ENCODE measurements at regions not wholly inside any gene's neighbourhood (a gene's known extent, or its start where the extent isn't known, plus 50 kb on each side); places are given as distances from the start of the nearest gene placed in this dataset.
A peak's percentile ranks its signal among the peaks of the same experiment; 100 is the strongest.

GRCh38 chr2:176392249-176392648 lies 123.0 kb downstream of the MTX2 start:
- Histone ChIP-seq H3K4me3 (ENCODE audit: low read depth, low read length) (no peak overlapping the region), H3K9me3 (ENCODE audit: control insufficient read depth, insufficient read depth, low read depth, low read length) (no peaks in the 10 kb centered on the region), H3K27ac (ENCODE audit: extremely low read depth, low read depth, low read length) (no peak overlapping the region), H3K36me3 (ENCODE audit: control insufficient read depth in 2 of 2, insufficient read depth in 1 of 2, low read length in 2 of 2) (no peaks in the 10 kb centered on the region), H3K4me1 (ENCODE audit: control insufficient read depth, insufficient read depth, low read length) (peaks cover 3% of the 10 kb centered on the region; the same call in 1 of the 2 replicates)
- POLR2A ChIA-PET: no interaction called here
- CTCF ChIA-PET: no interaction called here
- TF ChIP-seq ZBTB6 (tag by site-specific recombination; IDR thresholded peaks at IDR 0.05) (no peak), WT1 (tag by site-specific recombination; IDR thresholded peaks at IDR 0.05) (no peak), ZNF292 (tag by site-specific recombination; IDR thresholded peaks at IDR 0.05; ENCODE audit: borderline replicate concordance, low read depth) (no peak), CTCF (tag by site-specific recombination; IDR thresholded peaks at IDR 0.05) (peak; percentile 40; the same call in 1 of the 2 replicates), KLF9 (tag by site-specific recombination; IDR thresholded peaks at IDR 0.05; ENCODE audit: low read depth) (no peak), ZNF174 (tag by site-specific recombination; IDR thresholded peaks at IDR 0.05) (no peak), ELK4 (IDR thresholded peaks at IDR 0.05; ENCODE audit: borderline replicate concordance, low read depth, low read length) (no peak), ZNF473 (tag by site-specific recombination; IDR thresholded peaks at IDR 0.05) (no peak), SP7 (tag by site-specific recombination; IDR thresholded peaks at IDR 0.05) (no peak), ZNF626 (tag by site-specific recombination; IDR thresholded peaks at IDR 0.05) (no peak), ZNF366 (tag by site-specific recombination; conservative IDR thresholded peaks at IDR 0.05) (no peak), ZNF155 (tag by site-specific recombination; IDR thresholded peaks at IDR 0.05) (no peak), ZNF76 (tag by site-specific recombination; IDR thresholded peaks at IDR 0.05; ENCODE audit: borderline replicate concordance, low read depth) (no peak), ZXDB (tag by site-specific recombination; IDR thresholded peaks at IDR 0.05) (no peak)
- TF ChIP-seq, protein P1, sequence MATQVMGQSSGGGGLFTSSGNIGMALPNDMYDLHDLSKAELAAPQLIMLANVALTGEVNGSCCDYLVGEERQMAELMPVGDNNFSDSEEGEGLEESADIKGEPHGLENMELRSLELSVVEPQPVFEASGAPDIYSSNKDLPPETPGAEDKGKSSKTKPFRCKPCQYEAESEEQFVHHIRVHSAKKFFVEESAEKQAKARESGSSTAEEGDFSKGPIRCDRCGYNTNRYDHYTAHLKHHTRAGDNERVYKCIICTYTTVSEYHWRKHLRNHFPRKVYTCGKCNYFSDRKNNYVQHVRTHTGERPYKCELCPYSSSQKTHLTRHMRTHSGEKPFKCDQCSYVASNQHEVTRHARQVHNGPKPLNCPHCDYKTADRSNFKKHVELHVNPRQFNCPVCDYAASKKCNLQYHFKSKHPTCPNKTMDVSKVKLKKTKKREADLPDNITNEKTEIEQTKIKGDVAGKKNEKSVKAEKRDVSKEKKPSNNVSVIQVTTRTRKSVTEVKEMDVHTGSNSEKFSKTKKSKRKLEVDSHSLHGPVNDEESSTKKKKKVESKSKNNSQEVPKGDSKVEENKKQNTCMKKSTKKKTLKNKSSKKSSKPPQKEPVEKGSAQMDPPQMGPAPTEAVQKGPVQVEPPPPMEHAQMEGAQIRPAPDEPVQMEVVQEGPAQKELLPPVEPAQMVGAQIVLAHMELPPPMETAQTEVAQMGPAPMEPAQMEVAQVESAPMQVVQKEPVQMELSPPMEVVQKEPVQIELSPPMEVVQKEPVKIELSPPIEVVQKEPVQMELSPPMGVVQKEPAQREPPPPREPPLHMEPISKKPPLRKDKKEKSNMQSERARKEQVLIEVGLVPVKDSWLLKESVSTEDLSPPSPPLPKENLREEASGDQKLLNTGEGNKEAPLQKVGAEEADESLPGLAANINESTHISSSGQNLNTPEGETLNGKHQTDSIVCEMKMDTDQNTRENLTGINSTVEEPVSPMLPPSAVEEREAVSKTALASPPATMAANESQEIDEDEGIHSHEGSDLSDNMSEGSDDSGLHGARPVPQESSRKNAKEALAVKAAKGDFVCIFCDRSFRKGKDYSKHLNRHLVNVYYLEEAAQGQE (tag by site-specific recombination; IDR thresholded peaks at IDR 0.05): no peak
- TF ChIP-seq, protein P2, sequence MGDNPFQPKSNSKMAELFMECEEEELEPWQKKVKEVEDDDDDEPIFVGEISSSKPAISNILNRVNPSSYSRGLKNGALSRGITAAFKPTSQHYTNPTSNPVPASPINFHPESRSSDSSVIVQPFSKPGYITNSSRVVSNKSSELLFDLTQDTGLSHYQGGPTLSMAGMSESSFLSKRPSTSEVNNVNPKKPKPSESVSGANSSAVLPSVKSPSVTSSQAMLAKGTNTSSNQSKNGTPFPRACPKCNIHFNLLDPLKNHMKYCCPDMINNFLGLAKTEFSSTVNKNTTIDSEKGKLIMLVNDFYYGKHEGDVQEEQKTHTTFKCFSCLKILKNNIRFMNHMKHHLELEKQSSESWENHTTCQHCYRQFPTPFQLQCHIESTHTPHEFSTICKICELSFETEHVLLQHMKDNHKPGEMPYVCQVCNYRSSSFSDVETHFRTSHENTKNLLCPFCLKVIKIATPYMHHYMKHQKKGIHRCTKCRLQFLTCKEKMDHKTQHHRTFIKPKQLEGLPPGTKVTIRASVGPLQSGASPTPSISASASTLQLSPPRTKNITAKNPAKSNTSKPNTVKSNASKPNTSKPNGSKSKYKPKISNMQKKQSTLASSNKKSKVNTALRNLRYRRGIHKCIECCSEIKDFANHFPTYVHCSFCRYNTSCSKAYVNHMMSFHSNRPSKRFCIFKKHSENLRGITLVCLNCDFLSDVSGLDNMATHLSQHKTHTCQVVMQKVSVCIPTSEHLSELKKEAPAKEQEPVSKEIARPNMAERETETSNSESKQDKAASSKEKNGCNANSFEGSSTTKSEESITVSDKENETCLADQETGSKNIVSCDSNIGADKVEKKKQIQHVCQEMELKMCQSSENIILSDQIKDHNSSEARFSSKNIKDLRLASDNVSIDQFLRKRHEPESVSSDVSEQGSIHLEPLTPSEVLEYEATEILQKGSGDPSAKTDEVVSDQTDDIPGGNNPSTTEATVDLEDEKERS (tag by site-specific recombination; IDR thresholded peaks at IDR 0.05): no peak
- TF ChIP-seq, protein P3, sequence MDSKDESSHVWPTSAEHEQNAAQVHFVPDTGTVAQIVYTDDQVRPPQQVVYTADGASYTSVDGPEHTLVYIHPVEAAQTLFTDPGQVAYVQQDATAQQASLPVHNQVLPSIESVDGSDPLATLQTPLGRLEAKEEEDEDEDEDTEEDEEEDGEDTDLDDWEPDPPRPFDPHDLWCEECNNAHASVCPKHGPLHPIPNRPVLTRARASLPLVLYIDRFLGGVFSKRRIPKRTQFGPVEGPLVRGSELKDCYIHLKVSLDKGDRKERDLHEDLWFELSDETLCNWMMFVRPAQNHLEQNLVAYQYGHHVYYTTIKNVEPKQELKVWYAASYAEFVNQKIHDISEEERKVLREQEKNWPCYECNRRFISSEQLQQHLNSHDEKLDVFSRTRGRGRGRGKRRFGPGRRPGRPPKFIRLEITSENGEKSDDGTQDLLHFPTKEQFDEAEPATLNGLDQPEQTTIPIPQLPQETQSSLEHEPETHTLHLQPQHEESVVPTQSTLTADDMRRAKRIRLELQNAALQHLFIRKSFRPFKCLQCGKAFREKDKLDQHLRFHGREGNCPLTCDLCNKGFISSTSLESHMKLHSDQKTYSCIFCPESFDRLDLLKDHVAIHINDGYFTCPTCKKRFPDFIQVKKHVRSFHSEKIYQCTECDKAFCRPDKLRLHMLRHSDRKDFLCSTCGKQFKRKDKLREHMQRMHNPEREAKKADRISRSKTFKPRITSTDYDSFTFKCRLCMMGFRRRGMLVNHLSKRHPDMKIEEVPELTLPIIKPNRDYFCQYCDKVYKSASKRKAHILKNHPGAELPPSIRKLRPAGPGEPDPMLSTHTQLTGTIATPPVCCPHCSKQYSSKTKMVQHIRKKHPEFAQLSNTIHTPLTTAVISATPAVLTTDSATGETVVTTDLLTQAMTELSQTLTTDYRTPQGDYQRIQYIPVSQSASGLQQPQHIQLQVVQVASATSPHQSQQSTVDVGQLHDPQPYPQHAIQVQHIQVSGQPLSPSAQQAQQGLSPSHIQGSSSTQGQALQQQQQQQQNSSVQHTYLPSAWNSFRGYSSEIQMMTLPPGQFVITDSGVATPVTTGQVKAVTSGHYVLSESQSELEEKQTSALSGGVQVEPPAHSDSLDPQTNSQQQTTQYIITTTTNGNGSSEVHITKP (tag by site-specific recombination; IDR thresholded peaks at IDR 0.05): peak; percentile 79
